GM21825 (cell line): ENCODE measurements at regions not wholly inside any gene's neighbourhood (a gene's known extent, or its start where the extent isn't known, plus 50 kb on each side); places are given as distances from the start of the nearest gene placed in this dataset.
"Not testable (repeated sequence)": the region's sequence is repeated elsewhere in the genome, so short reads cannot be mapped to it uniquely, and the experiment has no call there.

Source experiments
- ATAC-seq: cut with Tn5 transposase; IDR thresholded peaks from one replicate; pipeline ENCODE4 v1.9.1; 2021; ENCODE audit warnings: mild to moderate bottlenecking, moderate library complexity; ENCODE audit not compliant: unreplicated experiment

DNA sequence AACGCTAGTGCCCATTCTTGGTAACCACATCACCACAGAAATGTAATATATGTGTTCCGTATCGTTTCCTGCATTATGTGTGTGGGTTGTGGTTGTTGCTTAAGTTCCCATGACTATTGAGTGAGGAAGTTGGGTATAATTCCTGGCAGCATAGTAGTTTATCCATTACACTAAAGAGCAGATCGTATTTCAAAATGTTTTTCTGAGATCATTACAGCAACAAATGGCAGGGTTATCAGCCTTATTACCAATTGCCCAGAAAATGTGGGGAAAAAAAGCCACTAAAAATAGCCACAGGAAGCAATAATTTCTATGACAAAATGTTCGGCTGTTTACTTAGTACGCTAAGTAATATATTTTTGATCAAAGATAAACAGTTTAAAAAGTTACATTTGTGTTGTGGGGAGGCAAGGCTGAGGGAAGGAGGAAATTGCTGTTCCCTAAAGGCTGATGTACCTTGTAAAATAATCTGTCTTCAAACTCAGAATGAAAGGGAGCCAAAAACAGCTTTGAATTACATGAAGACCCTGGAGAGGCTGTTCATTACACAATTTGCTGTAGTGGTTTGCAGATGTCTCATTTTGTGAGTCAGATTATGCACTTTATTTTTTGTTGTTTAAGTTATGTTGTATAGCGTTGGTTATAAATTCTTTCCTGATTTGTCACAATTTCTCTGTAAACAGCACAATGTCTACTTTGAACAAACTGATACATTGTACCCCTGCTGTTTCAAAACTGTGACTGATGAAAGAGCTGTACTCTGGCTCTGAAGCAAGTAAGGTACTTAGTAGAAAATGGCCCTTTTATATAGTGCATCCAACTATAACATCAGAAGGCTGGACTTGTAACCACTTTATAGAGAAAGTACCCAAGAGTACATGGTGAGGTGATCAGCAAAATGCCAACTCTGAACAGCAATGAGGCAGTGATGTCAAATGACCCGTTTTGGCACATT lies 1028.5 kb downstream of the NR2F1-AS1 start:
- no peak for ATAC-seq

DNA sequence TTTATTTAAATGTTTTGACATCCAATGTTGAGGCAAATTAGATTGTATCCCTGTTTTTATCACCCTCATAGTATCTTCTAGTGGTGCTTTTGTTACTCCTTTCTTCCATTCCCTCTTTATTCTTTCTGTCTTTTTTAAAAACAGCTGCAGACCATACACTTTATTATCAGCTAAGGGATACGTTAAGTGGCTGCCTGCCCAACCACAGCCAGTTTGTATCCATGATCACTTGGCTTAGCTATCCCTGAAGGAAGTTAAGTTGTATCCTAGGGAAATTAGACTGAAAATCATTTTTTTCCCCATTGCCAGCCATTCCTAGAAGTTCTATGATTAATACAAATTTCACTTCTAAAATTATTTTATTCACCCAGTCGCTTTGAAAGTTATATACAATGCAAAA lies 1032.7 kb downstream of the NR2F1-AS1 start:
- ATAC-seq = no peak

DNA sequence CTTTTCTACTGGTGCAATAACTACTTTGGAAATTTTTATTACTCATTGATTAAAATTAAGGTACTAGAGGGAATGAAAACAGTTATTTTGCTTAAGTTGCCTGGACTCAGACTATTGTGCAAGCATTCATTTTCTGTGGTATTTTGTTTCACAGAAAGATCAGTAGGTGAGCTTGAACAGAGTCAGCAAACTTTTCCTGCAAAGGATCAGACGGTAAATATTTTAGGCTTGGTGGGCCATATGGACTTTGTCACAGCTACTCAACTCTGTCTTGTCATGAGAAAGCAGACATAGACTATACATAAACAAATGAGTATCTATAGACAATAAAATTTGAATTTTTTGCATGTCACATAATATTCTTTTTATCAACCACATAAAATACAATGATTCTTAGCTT lies 1036.4 kb downstream of the NR2F1-AS1 start:
- ATAC-seq = no peak

DNA sequence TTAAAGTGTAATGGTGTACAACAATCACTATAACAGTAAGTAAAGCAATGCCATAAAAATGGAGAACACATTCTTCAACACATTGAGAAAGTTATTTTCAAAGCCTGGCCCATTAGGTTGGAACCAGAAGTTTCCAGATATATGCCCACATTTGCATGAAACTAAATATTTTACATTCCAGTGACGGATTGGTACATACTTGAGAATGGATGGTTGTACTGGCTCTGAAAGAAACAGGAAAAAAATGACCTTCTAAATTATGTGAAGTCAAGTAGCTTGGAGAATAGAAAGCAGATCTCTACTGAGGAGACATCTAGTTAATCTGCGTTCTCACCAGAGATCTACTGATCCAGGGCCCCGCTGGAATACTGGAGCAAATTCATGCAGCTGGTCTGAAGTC lies 1037.0 kb downstream of the NR2F1-AS1 start:
- ATAC-seq = no peak

DNA sequence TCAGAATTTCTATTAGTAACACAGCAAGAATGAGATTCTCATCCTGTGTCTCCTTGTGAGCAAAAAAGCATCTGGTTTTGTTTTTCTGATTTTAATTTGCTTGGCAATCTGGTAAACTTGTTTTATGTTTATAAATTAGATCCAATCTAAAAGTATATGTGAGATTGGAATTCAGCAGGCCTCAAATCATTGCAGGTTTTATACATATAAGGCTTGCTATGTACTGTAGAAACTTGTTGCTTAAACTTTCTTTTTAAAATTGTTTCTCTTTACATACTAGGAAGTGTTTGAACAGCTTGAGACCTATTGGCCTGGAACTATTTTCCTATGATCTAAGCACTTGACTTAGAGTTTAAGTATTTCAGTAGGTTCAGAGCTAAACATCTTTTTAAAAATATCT lies 1037.8 kb downstream of the NR2F1-AS1 start:
- ATAC-seq = no peak

DNA sequence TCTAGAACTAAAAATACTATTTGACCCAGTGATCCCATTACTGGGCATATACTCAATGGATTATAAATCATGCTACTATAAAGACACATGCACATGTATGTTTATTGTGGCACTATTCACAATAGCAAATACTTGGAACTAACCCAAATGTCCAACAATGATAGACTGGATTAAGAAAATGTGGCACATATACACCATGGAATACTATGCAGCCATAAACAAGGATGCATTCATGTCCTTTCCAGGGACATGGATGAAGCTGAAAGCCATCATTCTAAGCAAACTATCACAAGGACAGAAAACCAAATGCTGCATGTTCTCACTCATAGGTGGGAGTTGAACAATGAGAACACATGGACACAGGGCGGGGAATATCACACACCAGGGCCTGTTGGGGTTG lies 1039.0 kb downstream of the NR2F1-AS1 start:
- ATAC-seq = not testable (repeated sequence)

DNA sequence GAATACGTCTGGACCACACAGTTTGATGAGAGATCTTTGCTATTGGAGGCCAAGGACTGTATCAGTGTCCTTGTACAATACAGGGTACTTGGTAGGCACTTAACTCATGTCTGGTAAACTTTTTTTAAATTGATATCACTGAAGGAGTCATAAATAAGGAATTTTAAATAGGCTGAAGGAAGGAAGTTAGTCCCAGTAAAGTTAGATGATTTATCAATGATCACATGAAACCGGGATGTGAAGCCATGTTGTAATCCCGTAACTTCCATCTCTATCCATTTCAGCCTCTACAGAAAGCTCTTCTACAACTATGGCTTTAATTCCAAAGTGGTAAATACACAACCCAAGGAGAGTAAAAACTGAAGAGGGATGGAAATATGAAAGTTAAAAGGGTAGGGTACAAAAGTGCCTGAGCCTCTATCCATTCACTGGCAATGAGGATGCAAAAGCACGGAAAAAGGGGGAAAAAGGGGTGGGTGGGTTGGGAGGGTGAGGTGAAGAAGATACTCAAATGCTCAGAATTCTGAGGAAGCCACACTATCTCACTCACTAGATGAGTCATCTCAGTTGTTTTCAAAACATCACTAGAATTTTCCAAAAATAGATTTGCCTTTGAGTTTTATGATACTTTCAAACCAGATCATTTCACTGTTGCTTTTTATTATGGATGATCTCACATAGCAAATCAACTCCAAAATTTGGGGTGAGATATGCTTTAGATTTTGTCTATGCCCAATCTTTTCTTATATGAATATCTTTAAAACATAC lies 1053.5 kb downstream of the NR2F1-AS1 start:
- ATAC-seq = peak; percentile 72

DNA sequence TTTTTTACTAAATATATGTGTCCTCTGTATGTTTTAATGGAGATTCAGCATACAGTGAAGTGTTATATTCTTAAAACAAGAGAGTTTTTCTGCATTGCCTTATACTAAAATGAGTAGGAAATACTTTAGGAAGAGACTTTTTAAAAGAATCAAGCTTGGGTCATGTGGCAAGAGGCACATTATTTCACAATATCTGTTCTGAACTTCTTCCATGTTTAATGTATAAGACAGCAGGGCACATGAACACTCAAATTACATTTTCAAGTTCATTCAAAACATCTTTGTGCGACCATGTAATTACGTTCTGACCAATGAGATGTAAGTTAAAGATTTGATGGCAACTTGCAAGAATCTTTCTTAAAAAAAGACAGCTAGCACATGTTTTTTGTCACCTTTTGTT lies 1055.9 kb downstream of the NR2F1-AS1 start:
- ATAC-seq = no peak

DNA sequence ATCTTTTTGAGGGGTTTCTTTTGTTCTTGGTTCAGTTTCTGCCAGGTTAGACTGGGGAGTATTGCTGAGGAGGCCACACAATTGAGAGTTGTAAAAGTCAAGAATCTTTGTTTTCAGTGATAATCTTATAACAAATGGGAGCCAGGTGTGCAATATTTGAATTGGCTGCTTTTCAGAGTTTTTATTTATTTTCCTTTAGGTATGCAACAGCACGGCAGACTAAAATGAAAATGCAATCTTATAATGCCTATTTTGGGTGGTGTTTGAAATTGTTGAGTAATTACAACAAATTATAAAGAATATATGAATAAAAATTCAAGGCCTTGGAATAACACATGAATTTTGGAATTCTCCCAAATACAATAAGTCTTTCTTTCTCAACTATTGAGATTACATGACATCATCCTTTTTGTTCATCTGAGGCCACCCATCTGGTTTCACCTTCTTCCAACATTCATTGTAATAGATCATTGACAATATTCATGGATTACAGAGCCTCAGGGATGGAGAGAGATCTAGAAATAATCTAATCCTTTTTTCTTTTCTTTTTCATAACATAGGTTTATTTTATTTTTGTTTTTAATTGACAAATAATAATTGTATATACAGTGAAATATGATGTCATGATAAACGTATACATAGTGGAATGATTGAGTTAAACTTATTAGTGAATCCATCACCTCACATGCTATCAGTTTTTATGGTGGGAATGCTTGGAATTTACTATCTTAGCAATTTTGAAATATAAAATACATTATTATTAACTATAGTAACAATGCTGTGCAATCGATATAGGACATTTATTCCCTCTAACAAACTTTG lies 1061.0 kb downstream of the NR2F1-AS1 start:
- ATAC-seq = no peak

DNA sequence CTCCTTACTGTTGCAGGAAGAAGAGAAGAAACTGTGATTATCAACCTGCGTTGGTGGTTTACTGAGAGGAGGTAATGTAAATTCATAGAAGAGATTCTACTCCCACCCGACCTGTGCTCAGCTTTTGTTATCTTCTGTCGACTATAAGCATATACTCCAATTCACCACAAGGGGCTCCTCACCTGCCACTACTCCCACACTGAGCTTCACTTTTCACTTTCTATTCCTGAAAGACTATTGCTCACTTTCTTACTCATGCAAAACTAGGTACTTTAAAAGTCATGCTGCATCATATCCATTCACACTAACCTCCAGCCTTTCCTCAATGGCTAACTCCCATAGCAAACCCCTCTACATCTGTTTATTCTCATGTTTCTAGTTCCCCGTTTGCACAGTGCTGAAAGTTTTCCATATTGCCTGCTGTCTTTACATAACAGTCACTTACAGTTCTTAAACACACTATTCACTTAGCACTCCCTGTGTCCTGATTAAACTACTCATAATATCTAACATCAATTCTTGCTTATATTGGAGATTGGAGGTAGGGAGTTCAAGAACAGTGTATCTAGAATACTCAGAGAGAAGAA lies 1062.6 kb downstream of the NR2F1-AS1 start:
- ATAC-seq = peak; percentile 99

DNA sequence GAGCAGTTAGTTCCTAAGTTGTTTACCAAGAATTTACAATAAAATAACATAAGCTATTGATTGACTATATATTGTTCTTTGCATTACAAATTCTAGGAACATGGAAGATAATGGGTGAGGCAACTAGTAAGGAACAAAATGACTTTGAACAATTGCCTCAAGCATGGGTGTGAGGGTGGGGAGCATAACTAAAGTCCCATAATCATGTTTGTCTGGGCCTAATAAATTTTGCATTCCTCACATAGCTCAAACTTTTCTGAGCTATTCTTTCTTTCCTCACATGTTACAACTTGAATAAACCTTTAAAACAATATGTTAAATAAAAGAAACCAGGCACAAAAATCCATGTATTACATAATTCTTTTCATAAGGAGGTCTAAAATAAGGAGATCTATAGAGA lies 1066.1 kb downstream of the NR2F1-AS1 start:
- no peak for ATAC-seq

DNA sequence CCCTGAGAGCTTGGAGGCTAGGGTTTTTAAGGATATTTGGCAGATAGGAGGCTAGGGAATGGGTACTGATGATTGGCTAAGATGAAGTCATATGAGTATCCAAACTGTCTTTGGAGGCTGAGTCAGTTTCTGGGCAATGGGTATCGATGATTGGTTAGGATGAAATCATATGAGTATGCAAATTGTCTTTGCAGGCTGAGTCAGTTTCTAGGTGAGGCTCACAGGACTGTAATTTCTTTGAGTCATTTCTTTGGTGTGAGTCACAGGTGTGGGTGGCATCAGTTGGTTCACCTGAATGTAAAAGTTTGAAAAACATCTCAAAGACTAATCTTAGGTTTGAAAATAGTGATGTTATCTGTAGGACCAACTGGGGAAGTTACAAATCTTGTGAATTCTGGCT lies 1068.0 kb downstream of the NR2F1-AS1 start:
- ATAC-seq = no peak

DNA sequence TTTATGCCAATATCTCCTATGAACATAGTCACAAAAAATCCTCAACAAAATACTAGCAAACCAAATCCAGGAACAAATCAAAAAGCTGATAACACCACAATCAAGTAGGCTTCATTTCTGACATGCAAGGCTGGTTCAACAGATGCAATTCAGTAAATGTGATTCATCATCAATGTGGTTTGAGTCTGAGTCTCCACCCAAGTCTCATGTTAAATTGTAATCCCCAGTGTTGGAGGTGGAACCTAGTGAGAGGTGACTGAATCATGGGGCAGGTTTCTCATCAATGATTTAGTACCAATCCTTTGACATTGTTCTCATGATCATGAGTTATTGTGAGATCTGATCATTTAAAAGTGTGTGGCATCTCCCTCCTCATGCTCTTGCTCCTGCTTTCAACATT lies 1072.7 kb downstream of the NR2F1-AS1 start:
- ATAC-seq = no peak

DNA sequence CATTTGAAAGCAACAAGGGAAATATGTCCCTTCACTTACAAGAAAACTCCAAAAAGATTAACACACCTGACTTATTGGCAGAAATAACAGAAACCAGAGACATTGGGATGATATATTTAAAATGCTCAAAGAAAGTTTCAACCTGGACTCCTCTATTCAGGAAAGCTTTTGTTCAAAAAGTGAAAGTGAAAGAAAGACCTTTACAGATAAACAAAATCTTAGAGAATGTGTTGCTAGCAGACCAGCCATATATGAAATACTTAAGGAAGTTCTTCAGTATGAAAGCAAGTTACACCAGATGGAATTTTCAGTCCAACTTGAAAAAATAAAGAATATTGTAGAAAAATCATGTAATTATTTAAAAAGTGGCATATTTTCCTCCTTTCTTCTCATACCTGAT lies 1075.1 kb downstream of the NR2F1-AS1 start:
- no peak for ATAC-seq

DNA sequence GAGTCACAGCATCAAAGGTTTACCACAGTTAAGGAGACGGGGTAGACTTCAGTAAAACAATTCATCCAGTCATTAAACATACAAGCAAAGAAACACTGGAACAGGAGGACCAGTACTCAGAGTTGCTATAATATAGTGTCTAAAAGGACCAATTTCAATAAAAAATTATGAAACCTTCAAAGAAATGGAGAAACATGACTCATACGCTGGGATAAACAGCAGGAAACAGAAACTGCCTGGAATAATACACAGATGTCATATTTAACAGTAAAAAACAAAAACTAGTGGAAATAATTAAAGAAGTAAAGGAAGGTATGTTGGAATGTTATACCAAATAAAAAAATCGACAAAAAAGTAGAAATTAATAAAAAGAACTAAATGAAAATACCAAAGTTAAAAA lies 1075.9 kb downstream of the NR2F1-AS1 start:
- ATAC-seq = no peak

DNA sequence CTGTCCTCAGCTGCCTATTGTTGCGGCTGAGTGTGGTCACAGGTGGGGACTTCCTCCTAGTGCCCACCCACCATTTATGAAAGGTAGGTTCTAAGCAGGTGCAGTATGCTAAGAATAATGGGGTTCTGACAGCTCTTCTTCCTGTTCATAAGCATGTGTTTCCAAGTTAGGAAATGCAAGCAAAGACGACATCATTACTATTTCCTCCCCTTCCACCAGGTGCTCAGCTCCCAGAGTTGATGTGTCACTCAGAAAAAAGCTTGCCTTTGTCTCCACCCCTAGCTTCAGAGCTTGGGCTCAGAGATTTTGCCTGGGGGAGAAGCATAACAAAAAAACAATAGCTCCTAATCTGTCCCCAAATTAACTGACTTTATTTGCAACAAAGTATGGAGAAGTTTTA lies 1076.7 kb downstream of the NR2F1-AS1 start:
- ATAC-seq = no peak

DNA sequence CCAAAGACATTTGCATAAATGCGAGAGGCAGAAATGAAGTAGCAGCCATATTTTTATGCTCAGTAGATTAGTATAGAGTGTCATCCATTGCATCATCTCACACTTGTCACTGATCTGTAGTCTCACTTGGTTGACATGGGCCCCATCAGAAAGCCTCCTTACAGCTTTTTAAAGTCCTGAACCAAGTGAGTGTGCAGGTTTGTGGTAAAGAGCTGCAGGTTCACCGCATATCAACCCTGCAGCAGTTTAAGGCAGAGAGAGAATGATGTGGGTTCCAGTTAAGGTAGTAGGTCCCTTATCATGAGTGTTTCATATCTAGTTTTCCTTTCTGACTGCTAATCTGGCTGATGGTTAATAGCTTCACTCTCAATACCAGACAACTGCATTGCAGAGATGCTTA lies 1080.3 kb downstream of the NR2F1-AS1 start:
- no peak for ATAC-seq

DNA sequence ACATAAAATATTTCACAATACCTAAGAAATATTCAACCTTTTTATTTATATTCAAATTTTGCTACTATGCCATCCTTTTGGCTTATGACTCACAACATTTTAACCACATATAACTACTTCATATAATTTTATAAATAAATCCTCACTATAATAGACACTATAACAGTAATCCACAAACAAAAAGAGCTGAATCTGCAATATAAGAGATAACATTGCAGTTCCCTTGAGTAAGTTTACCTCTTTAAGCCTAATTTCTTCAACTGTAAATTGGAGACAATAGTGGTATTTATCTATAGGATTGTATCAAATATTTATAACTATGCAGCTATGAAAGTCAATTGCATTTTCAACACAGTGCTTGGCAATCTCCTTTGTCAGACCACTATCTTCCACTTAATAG lies 1084.5 kb downstream of the NR2F1-AS1 start:
- no peak for ATAC-seq

DNA sequence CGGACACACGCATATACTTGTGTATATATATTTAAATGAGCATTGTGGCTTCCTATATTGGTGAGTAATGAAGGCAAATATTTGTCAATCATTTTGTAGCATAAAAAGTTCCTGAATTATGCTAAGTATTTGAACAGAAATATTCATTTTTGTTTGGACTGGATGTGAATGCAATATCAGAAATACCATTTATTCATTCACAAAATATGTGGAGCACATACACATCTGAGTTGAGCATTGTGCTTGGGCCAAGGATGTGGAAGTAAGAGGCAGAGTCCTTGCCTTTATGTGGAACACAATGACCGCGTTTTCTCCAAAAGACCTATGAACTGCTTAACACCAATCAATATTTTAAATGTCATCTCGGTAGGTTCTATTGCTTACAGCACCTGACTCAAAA lies 1086.5 kb downstream of the NR2F1-AS1 start:
- no peak for ATAC-seq

DNA sequence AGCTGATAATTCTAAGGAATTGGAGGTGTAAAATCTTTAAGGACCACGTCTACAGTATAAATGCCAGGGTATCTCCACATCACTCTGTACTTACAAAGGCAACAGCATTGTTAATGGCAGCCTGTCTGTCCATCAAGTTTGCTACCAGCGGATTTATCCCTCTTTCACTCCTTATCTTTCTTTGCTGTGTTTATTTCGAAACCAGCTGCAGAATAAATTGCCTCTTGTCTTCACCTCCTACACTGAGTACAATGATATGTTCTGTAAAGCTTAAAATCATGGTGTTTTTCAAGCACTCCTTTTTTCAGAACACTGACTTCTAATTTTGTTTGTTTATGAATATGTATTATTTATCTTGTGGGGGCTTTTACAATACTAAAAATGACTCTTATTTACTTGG lies 1088.1 kb downstream of the NR2F1-AS1 start:
- no peak for ATAC-seq

DNA sequence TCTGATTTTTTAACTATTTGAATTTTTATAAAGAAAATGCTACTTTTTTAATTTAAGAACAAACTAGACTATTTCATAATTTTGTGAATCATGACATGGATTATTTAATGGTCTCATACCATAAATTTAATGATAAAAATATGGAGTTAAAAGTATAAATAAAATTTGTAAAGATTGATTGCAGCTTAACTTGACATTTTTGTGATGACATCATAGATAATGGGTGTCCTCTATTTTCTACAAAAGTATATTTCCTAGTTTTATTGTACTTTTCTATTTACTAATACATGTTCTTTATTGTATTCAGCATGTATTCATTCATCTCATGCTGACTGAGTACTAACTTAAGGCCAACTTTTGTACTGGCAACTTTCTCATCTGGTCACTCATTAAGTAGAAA lies 1096.5 kb downstream of the NR2F1-AS1 start:
- ATAC-seq = no peak
